ENCODE measurements at regions not wholly inside any gene's neighbourhood (a gene's known extent, or its start where the extent isn't known, plus 50 kb on each side); places are given as distances from the start of the nearest gene placed in this dataset.

DNA sequence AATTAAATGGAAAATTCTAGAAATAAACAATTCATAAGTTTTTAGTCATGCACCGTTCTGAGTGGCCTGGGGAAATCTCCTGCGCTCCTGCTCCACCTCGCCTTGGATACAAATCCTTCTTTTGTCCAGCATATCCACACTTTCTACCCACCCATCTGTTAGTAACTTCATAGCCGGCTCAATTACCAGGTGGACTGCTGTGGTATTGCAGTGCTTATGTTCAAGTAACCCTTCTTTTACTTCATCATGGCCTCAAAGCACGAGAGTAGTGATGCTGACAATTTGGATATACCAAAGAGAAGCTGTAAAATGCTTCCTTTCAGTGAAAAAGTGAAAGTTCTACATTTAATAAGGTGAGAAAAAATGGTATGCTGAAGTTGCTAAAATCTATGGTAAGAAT, 142.3 kb upstream of the CHL1 start:
- TF ChIP-seq CTCF (IDR thresholded peaks at IDR 0.05; ENCODE audit: insufficient read depth, low read length, poor library complexity, severe bottlenecking): no peak
- no peak for TF ChIP-seq EZH2phosphoT487 (conservative IDR thresholded peaks at IDR 0.05; ENCODE audit: low read length)

Data from SU-DHL-6 (cell line).